ENCODE measurements at regions not wholly inside any gene's neighbourhood (a gene's known extent, or its start where the extent isn't known, plus 50 kb on each side); places are given as distances from the start of the nearest gene placed in this dataset.

DNA sequence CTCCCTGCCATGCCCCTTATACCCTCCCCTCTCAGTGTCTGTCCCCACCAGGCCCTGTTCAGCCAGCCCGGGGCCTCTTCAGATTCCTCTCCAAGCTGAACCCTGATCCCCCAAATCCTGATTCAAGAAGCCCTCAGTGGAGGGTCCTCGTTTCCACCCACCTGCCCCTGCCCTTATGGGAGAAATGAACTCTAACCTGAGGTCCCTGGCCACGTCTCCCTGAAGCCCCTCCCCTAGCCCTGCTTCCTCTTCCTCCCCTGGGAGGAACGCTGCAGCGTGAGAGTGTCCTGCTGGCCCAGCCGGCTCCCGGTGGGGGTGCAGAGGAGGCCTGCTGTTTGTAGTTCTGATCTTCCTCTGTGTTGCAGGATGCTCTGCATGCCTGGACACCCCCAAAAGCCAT, 56.7 kb upstream of the GLI2 start:
- H3K27ac ChIP-seq, result no peak overlapping the region
- intact Hi-C loops (cut with DNase I; ENCODE audit: low total_unique reads), result no loop called here

DNA sequence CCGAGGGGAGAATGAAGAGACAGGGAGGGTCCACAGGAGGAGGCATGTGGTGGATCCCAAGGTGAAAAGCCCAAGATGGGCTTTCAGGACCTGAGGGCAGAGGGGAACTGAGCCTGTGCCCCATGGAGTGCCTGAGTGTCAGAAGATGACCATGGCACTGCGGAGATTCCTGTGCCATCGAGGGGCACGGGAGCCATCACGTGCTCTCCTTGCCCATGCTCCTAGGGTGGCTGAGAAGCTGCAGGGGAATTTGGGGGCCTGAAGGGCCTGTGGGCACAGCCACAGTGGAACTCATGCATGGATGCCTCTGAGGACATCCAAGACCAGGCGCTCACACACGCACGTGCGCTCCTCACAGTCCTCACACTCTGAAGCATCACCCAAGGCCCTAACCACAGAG, 56.1 kb upstream of the GLI2 start:
- no peaks in the 10 kb centered on the region for H3K36me3 ChIP-seq
- TF ChIP-seq POLR2AphosphoS5 (IDR thresholded peaks at IDR 0.05) (no peak), POLR2A (IDR thresholded peaks at IDR 0.05) (no peak)
- TF ChIP-seq, protein P1, sequence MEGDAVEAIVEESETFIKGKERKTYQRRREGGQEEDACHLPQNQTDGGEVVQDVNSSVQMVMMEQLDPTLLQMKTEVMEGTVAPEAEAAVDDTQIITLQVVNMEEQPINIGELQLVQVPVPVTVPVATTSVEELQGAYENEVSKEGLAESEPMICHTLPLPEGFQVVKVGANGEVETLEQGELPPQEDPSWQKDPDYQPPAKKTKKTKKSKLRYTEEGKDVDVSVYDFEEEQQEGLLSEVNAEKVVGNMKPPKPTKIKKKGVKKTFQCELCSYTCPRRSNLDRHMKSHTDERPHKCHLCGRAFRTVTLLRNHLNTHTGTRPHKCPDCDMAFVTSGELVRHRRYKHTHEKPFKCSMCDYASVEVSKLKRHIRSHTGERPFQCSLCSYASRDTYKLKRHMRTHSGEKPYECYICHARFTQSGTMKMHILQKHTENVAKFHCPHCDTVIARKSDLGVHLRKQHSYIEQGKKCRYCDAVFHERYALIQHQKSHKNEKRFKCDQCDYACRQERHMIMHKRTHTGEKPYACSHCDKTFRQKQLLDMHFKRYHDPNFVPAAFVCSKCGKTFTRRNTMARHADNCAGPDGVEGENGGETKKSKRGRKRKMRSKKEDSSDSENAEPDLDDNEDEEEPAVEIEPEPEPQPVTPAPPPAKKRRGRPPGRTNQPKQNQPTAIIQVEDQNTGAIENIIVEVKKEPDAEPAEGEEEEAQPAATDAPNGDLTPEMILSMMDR (IDR thresholded peaks at IDR 0.05), result no peak
- intact Hi-C loops (cut with DNase I; ENCODE audit: low total_unique reads), result no loop called here

More for the DNA sequence above, 56.7 kb upstream of the GLI2 start:
- no peaks in the 10 kb centered on the region for H3K4me1 ChIP-seq
- no peaks in the 10 kb centered on the region for H3K9me3 ChIP-seq
- no peaks in the 10 kb centered on the region for H3K27me3 ChIP-seq
- no peak overlapping the region for H3K4me3 ChIP-seq
- DNase-seq (ENCODE audit: low spot score in 2 of 2), result no peak
- no peaks in the 10 kb centered on the region for H3K36me3 ChIP-seq
- no peak for TF ChIP-seq POLR2AphosphoS5 (IDR thresholded peaks at IDR 0.05)
- TF ChIP-seq POLR2A (IDR thresholded peaks at IDR 0.05), result no peak

DNA sequence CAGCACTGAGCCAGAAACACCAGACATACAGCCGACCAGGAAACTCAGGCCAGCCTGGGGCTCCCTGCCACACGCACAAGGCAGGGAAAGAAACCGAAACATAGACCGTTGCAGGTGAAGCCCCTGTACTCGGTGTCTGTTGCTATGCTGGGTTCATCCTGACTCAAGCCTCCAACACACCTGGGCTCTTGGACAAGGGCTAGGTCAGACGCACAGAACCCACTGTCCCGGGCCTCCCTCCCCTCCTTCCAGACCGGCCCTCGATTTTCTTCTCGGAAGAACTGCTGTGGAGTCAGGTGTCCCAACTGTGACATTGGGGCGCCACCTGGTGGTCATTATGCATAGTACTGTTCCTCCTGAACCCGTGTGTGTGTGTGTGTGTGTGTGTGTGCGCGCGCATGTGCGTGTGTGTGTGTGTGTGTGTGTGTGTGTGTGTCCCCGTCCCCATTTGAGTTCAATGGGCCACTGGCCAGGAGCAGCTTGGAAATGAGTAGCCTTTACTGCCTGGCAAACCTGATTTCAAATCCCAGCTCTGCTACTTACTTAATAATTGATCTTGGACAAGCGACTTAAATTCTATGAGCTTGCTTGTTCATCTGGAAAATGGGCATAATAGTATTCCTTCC, 55.4 kb upstream of the GLI2 start:
- intact Hi-C loops (cut with DNase I; ENCODE audit: low total_unique reads), result no loop called here
- H3K9me3 ChIP-seq, result no peaks in the 10 kb centered on the region
- DNase-seq (ENCODE audit: low spot score in 2 of 2), result peak; percentile 74 to 93

More for the DNA sequence above, 56.1 kb upstream of the GLI2 start:
- no peak overlapping the region for H3K4me3 ChIP-seq
- H3K27ac ChIP-seq, result no peak overlapping the region
- no peaks in the 10 kb centered on the region for H3K9me3 ChIP-seq
- no peak for DNase-seq (ENCODE audit: low spot score in 2 of 2)
- H3K4me1 ChIP-seq, result peaks cover 0 to 2% of the 10 kb centered on the region in 2 donors
- no peaks in the 10 kb centered on the region for H3K27me3 ChIP-seq

DNA sequence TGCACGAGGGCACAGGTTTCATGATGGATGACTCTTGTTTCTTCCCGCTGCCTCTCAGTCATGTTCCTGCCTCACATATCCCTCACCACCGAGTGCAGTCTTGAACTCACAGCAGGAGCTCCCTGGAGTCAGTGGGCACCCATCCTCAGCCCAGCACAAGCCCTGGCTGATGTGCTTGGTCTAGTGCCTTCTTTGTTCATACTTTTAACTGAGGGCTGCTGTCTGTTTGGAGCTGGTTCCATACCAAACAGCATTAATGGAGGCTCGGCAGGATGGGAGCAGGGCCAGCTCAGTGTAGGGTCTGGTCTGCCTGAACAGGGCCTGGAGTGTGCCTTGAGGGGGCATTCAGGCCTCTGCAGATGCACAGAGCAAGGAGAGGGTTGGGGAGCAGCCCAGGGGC, 54.5 kb upstream of the GLI2 start:
- TF ChIP-seq POLR2A (IDR thresholded peaks at IDR 0.05) (no peak), POLR2AphosphoS5 (IDR thresholded peaks at IDR 0.05) (no peak)
- TF ChIP-seq, protein P1 (IDR thresholded peaks at IDR 0.05), result no peak
- Histone ChIP-seq H3K9me3 (no peaks in the 10 kb centered on the region), H3K4me1 (peaks cover 0 to 4% of the 10 kb centered on the region in 2 donors), H3K36me3 (no peaks in the 10 kb centered on the region), H3K27ac (no peak overlapping the region), H3K4me3 (no peak overlapping the region), H3K27me3 (no peaks in the 10 kb centered on the region)
- intact Hi-C loops (cut with DNase I; ENCODE audit: low total_unique reads), result no loop called here
- no peak for DNase-seq (ENCODE audit: low spot score in 2 of 2)

More for the DNA sequence above, 55.4 kb upstream of the GLI2 start:
- Histone ChIP-seq H3K4me3 (peak overlapping the region in 1 of 3 donors; percentile 30), H3K4me1 (peaks cover 0 to 4% of the 10 kb centered on the region in 2 donors), H3K27ac (no peak overlapping the region), H3K36me3 (no peaks in the 10 kb centered on the region), H3K27me3 (no peaks in the 10 kb centered on the region)
- TF ChIP-seq, protein P1 (IDR thresholded peaks at IDR 0.05), result peak; percentile 85 to 98 (median 92)
- TF ChIP-seq POLR2A (IDR thresholded peaks at IDR 0.05) (no peak), POLR2AphosphoS5 (IDR thresholded peaks at IDR 0.05) (peak in 1 of 3 donors; percentile 58)

DNA sequence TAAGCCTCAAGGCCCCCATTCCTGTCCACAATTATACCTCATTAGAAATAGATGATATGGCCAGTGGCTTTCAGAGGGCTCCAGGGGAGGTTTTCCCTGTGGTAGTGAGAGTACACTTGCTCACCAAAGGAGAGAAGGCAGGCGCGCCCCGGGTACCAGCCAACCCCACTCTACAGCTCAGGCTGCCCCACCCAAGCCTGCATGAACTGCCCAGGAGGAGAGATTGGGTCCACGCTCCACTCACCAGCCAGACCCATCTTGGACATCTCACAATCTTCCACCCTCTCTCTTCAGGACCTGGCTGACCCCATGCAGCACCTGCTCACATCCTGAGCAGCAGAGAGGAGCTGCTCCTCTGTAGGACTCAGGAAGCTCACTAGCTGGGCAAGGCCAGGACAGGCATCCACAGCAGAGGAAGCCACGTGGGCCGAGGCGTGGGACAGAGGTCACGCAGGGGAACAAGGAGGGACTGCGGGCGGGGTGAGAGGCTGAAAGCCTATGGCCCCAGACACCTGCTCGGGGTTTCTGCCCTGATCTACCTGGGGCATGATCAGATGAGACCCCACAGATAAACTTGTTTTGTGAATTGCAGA, 53.9 kb upstream of the GLI2 start:
- Histone ChIP-seq H3K27ac (no peak overlapping the region), H3K4me3 (no peak overlapping the region), H3K4me1 (peaks cover 0 to 4% of the 10 kb centered on the region in 2 donors), H3K9me3 (no peaks in the 10 kb centered on the region), H3K36me3 (no peaks in the 10 kb centered on the region), H3K27me3 (no peaks in the 10 kb centered on the region)
- intact Hi-C loops (cut with DNase I; ENCODE audit: low total_unique reads), result no loop called here
- DNase-seq (ENCODE audit: low spot score in 2 of 2), result no peak
- TF ChIP-seq POLR2AphosphoS5 (IDR thresholded peaks at IDR 0.05), result no peak
- TF ChIP-seq, protein P1 (IDR thresholded peaks at IDR 0.05), result no peak
- no peak for TF ChIP-seq POLR2A (IDR thresholded peaks at IDR 0.05)
